Tibial nerve (tissue), 4 donors: ENCODE measurements at regions not wholly inside any gene's neighbourhood (a gene's known extent, or its start where the extent isn't known, plus 50 kb on each side); places are given as distances from the start of the nearest gene placed in this dataset.

ENCODE experiments used
- DNase-seq, 2 donors: peaks; one replicate each; pipeline ENCODE4 v3.0.0-alpha.2; 2019; ENCODE audit warnings: low spot score in 2 of 2
- H3K27ac ChIP-seq, 4 donors: fragments of 200-600 bp; sonication (generic) in 3 of 4; one replicate each; pipeline ENCODE4 v1.5.1; 2017 to 2019; ENCODE audit warnings: mild to moderate bottlenecking in 1 of 4
- H3K27me3 ChIP-seq, 2 donors: fragments of 200-600 bp; sonication (generic) in 1 of 2; one replicate each; pipeline versions ENCODE4 v1.5.1 to v1.6.0; 2017 to 2019
- H3K36me3 ChIP-seq, 3 donors: fragments of 200-600 bp; sonication (generic); one replicate each; pipeline ENCODE4 v1.5.1; 2018 to 2019
- H3K4me1 ChIP-seq, 4 donors: fragments of 200-600 bp; sonication (generic) in 3 of 4; one replicate each; pipeline ENCODE4 v1.5.1; 2017 to 2019
- H3K4me3 ChIP-seq, 4 donors: fragments of 200-600 bp; sonication (generic) in 3 of 4; one replicate each; pipeline ENCODE4 v1.5.1; 2017 to 2019; ENCODE audit warnings: mild to moderate bottlenecking in 1 of 4, moderate library complexity in 1 of 4
- H3K9me3 ChIP-seq, 4 donors: fragments of 200-600 bp; sonication (generic) in 3 of 4; one replicate each; pipeline ENCODE4 v1.5.1; 2017 to 2019
- EP300 ChIP-seq, 2 donors: sonication (generic); formaldehyde crosslinking; IDR thresholded peaks; one replicate each; pipeline ENCODE4 v1.6.1; 2017; ENCODE audit warnings: antibody characterized with exemption in 2 of 2, mild to moderate bottlenecking in 1 of 2
- POLR2A ChIP-seq, 2 donors: fragments of 450-650 bp; IDR thresholded peaks; one replicate each; pipeline ENCODE4 v1.6.1; 2017; ENCODE audit warnings: antibody characterized with exemption in 2 of 2, mild to moderate bottlenecking in 2 of 2, moderate library complexity in 2 of 2
- WGBS, 2 donors: methylation state at CpG; one replicate each; pipeline ENCODE4 v1.1.5; 2018; 5-methylcytosine and 5-hydroxymethylcytosine counted together
- TF ChIP-seq, protein P1 (sequence below), 5 experiments: fragments of 200-600 bp in 3 of 5; fragments of 450-650 bp in 2 of 5; sonication (generic) in 3 of 5; IDR thresholded peaks; one replicate each; pipeline ENCODE4 v1.5.1; 2016 to 2019; ENCODE audit warnings: antibody characterized with exemption in 5 of 5, mild to moderate bottlenecking in 3 of 5, moderate library complexity in 2 of 5

GRCh38 chr7:101733713-101734475 is 83.5 kb upstream of the CUX1 start:
- DNase-seq: peak in 1 of 2 donors; percentile 25
- H3K27me3 ChIP-seq: no peaks in the 10 kb centered on the region
- no peaks in the 10 kb centered on the region for H3K36me3 ChIP-seq
- no peak for TF ChIP-seq POLR2A (IDR thresholded peaks at IDR 0.05)
- TF ChIP-seq, protein P1, sequence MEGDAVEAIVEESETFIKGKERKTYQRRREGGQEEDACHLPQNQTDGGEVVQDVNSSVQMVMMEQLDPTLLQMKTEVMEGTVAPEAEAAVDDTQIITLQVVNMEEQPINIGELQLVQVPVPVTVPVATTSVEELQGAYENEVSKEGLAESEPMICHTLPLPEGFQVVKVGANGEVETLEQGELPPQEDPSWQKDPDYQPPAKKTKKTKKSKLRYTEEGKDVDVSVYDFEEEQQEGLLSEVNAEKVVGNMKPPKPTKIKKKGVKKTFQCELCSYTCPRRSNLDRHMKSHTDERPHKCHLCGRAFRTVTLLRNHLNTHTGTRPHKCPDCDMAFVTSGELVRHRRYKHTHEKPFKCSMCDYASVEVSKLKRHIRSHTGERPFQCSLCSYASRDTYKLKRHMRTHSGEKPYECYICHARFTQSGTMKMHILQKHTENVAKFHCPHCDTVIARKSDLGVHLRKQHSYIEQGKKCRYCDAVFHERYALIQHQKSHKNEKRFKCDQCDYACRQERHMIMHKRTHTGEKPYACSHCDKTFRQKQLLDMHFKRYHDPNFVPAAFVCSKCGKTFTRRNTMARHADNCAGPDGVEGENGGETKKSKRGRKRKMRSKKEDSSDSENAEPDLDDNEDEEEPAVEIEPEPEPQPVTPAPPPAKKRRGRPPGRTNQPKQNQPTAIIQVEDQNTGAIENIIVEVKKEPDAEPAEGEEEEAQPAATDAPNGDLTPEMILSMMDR (IDR thresholded peaks at IDR 0.05): no peak
- TF ChIP-seq EP300 (IDR thresholded peaks at IDR 0.05): no peak
- H3K27ac ChIP-seq: peak overlapping the region in 2 of 4 donors; percentile 7 to 46
- 17 to 30% methylated on average over 17 to 23 of the region's 24 CpGs for WGBS, 2 donors
- no peaks in the 10 kb centered on the region for H3K9me3 ChIP-seq
- peaks cover 0 to 13% (median 3%) of the 10 kb centered on the region in 4 donors for H3K4me1 ChIP-seq
- peak overlapping the region in 3 of 4 donors; percentile 28 to 43 (median 39) for H3K4me3 ChIP-seq

DNA sequence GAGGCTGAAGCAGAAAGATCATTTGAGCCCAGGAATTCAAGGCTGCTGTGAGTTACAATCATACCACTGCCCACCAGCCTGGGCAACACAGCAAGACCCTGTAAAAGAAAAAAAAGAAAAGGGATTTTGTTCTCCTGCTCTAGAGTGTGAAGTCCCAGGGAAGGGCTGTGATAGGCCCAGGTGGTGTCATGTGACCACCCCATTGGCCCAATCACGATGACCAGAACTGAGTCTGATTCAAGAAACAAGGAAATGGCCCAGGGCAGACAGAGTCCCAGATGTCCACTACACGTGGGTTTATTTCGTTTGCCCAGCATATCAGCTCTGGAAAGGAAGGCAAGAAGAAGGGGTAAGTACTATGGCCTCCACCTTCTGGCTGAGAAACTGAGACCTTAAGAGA is 81.3 kb upstream of the CUX1 start:
- H3K9me3 ChIP-seq: no peaks in the 10 kb centered on the region
- H3K27me3 ChIP-seq: no peaks in the 10 kb centered on the region
- H3K27ac ChIP-seq: no peak overlapping the region
- no peak for DNase-seq
- no peak overlapping the region for H3K4me3 ChIP-seq
- WGBS, 2 donors: 87 to 88% methylated on average over 3 of the region's 3 CpGs
- no peaks in the 10 kb centered on the region for H3K36me3 ChIP-seq
- TF ChIP-seq POLR2A (IDR thresholded peaks at IDR 0.05): no peak
- TF ChIP-seq, protein P1 (IDR thresholded peaks at IDR 0.05): no peak
- H3K4me1 ChIP-seq: peaks cover 0 to 13% (median 3%) of the 10 kb centered on the region in 4 donors

DNA sequence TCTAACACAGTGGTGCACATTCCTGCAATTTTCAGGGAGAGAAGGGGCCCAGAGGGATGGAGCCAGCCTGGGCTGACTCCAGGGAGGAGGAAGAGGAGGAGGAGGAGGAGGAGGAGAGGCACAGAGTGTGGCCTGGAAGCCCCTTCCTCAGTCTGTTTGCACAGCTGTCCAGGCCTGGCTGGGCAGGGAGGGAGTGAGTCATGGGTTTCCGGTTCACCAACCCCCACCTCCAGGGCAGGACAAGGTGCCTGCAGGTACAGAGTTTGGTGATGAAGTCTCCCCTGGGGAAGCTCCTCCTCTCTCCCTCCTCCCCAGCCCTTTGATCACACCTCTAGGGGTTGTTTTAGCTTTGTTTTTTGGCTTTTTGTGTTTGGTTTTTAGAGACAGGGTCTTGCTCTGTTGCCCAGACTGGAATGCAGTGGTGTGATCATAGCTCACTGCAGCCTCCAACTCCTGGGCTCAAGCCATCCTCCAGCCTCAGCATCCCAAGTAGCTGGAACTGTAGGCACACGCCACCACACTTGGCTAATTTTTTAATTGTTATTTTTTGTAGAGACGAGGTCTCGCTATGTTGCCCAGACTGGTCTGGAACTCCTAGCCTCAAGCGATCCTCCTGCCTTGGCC is 77.5 kb upstream of the CUX1 start:
- H3K4me3 ChIP-seq: no peak overlapping the region
- WGBS, 2 donors: 97% methylated on average over 5 of the region's 5 CpGs
- no peaks in the 10 kb centered on the region for H3K36me3 ChIP-seq
- H3K4me1 ChIP-seq: peaks cover 0 to 14% (median 7%) of the 10 kb centered on the region in 4 donors
- DNase-seq: no peak
- H3K27me3 ChIP-seq: peaks cover 0 to 10% of the 10 kb centered on the region in 2 donors
- H3K27ac ChIP-seq: no peak overlapping the region
- H3K9me3 ChIP-seq: no peaks in the 10 kb centered on the region
- TF ChIP-seq POLR2A (IDR thresholded peaks at IDR 0.05) (no peak), EP300 (IDR thresholded peaks at IDR 0.05) (no peak)
- TF ChIP-seq, protein P1 (IDR thresholded peaks at IDR 0.05): no peak

DNA sequence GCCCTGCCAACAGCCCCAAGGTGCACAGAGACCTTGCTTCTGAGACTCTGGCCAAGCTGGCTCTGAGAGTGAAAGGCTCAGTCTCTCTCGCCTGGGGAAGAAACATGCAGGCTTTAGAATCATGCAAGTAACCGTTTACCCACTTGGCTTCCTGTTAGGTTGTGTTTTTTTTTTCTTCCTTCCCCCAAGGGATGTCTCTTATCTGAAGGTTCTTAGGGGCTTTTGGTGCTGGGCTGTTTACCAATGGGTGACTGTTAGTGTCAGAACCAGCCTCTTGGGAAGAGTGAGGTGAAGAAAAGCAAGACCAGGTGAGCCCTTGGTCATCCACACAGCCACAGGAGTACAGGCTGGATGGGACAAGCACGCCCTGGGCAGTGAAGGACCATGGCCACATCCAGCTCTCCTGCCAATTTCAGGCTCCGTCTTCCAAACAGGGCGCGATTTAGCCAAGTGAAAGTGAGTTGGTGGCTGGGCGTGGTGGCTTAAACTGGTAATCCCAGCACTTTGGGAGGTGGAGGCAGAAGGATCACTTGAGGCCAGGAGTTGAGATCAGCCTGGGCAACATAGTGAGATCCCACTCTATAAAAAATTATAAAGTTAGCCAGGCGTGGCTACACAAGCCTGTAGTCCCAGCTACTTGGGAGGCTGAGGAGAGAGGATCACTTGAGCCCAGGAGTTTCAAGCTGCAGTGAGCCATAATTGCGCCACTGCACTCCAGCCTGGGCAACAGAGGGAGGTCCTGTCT is 76.3 kb upstream of the CUX1 start:
- TF ChIP-seq POLR2A (IDR thresholded peaks at IDR 0.05): no peak
- TF ChIP-seq, protein P1 (IDR thresholded peaks at IDR 0.05): no peak
- no peak for TF ChIP-seq EP300 (IDR thresholded peaks at IDR 0.05)
- no peak overlapping the region for H3K4me3 ChIP-seq
- WGBS, 2 donors: 59 to 77% methylated on average over 9 of the region's 9 CpGs
- DNase-seq: no peak
- no peaks in the 10 kb centered on the region for H3K9me3 ChIP-seq
- no peak overlapping the region for H3K27ac ChIP-seq
- H3K36me3 ChIP-seq: no peaks in the 10 kb centered on the region
- peaks cover 0 to 14% (median 7%) of the 10 kb centered on the region in 4 donors for H3K4me1 ChIP-seq
- peaks cover 0 to 10% of the 10 kb centered on the region in 2 donors for H3K27me3 ChIP-seq
